ENCODE measurements at regions not wholly inside any gene's neighbourhood (a gene's known extent, or its start where the extent isn't known, plus 50 kb on each side); places are given as distances from the start of the nearest gene placed in this dataset.

DNA sequence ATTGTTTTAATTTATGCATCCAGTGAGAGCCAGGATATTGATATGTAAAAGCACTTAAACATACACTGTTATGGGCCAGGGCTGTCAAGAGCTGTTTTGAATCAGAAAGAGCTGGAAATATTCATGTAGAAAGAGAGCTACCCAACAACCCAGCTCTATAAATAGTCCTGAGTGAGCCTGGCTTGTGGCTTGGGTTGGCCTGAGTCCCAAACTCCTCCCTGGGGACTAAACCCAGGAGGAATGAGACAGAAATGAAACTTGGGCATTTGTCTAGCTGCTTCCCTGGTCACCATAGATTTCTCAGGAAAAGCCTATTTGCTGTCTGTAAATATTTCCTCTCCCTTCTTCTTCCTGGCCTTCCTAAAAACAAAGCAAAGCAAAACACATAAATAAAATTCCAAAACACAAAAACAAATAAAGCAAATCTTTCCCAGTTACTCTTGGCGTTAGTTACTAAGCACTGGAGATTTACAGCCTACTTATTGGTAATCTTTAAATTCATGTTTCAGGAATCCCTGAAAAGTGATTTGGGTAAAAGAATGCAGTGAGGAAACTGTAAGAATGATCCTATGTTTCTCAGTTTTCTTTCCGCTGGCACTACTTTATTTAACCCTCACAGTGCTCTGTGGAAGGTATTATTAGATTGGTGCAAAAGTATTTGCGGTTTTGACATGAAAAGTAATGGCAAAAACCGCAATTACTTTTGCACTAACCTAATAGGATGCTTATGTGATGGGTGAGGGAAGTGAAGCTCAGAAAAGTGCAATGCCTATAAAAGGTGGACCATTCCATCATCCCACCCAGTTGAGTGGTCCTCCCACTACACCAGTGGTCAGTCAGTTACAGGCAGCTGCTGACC lies 111.8 kb downstream of the CARTPT start:
- peak; percentile 32 for TF ChIP-seq POLR2AphosphoS5 (IDR thresholded peaks at IDR 0.05)
- TF ChIP-seq, protein P1, sequence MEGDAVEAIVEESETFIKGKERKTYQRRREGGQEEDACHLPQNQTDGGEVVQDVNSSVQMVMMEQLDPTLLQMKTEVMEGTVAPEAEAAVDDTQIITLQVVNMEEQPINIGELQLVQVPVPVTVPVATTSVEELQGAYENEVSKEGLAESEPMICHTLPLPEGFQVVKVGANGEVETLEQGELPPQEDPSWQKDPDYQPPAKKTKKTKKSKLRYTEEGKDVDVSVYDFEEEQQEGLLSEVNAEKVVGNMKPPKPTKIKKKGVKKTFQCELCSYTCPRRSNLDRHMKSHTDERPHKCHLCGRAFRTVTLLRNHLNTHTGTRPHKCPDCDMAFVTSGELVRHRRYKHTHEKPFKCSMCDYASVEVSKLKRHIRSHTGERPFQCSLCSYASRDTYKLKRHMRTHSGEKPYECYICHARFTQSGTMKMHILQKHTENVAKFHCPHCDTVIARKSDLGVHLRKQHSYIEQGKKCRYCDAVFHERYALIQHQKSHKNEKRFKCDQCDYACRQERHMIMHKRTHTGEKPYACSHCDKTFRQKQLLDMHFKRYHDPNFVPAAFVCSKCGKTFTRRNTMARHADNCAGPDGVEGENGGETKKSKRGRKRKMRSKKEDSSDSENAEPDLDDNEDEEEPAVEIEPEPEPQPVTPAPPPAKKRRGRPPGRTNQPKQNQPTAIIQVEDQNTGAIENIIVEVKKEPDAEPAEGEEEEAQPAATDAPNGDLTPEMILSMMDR (IDR thresholded peaks at IDR 0.05) = no peak
- no peak for TF ChIP-seq POLR2A (IDR thresholded peaks at IDR 0.05)
- Histone ChIP-seq H3K27ac (no peak overlapping the region), H3K4me1 (replicated peaks) (no peaks in the 10 kb centered on the region), H3K9me3 (no peaks in the 10 kb centered on the region), H3K27me3 (replicated peaks; ENCODE audit: insufficient read depth) (no peaks in the 10 kb centered on the region), H3K36me3 (no peaks in the 10 kb centered on the region), H3K4me3 (no peak overlapping the region)
- WGBS = 68% methylated on average over 4 of the region's 4 CpGs
- intact Hi-C loops (cut with DNase I) = loop anchor here (10.0 kb wide), 1 partner anchor 54 kb away; no protein-coding TSS in a partner anchor
- DNase-seq (ENCODE audit: low spot score) = peak; percentile 62

GRCh38 chr5:71832812-71833715 lies 114.0 kb downstream of the CARTPT start:
- DNase-seq (ENCODE audit: low spot score) = no peak
- no peaks in the 10 kb centered on the region for H3K9me3 ChIP-seq

DNA sequence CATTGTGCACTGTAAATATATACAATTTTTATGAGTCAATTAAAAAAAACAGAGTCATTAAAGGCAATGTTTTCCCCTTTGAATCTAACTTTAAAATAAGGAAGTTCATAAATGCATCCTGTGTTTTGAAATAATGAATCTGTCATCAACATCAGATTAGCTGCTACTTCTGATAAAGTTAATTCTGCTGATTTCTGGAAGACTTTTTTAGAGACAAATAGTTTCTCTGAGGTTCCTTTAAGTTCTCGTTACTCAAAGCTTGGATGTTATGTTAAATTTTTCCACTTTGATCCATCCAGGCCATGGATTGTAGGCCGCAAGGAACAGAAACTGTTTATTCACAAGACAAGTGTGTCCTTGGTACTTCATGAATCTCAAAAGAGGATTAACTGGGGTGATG lies 115.5 kb downstream of the CARTPT start:
- WGBS = 64% methylated on average over 2 of the region's 2 CpGs
- H3K9me3 ChIP-seq = no peaks in the 10 kb centered on the region
- DNase-seq (ENCODE audit: low spot score) = no peak
- TF ChIP-seq POLR2A (IDR thresholded peaks at IDR 0.05) = no peak
- TF ChIP-seq, protein P1 (IDR thresholded peaks at IDR 0.05) = no peak
- no peak for TF ChIP-seq POLR2AphosphoS5 (IDR thresholded peaks at IDR 0.05)
- H3K4me1 ChIP-seq (replicated peaks) = no peaks in the 10 kb centered on the region
- H3K27ac ChIP-seq = no peak overlapping the region
- H3K4me3 ChIP-seq = no peak overlapping the region
- no peaks in the 10 kb centered on the region for H3K36me3 ChIP-seq
- intact Hi-C loops (cut with DNase I) = loop anchor here (10.0 kb wide), 1 partner anchor 50 kb away; no protein-coding TSS in a partner anchor
- no peaks in the 10 kb centered on the region for H3K27me3 ChIP-seq (replicated peaks; ENCODE audit: insufficient read depth)

More at GRCh38 chr5:71832812-71833715, 114.0 kb downstream of the CARTPT start:
- Histone ChIP-seq H3K27ac (no peak overlapping the region), H3K4me3 (no peak overlapping the region), H3K36me3 (no peaks in the 10 kb centered on the region), H3K4me1 (replicated peaks) (no peaks in the 10 kb centered on the region), H3K27me3 (replicated peaks; ENCODE audit: insufficient read depth) (no peaks in the 10 kb centered on the region)
- WGBS = 94% methylated on average over 4 of the region's 4 CpGs
- TF ChIP-seq POLR2AphosphoS5 (IDR thresholded peaks at IDR 0.05) (no peak), POLR2A (IDR thresholded peaks at IDR 0.05) (no peak)
- intact Hi-C loops (cut with DNase I) = loop anchor here (10.0 kb wide), 1 partner anchor 52 kb away; no protein-coding TSS in a partner anchor

GRCh38 chr5:71836084-71836483 lies 117.0 kb downstream of the CARTPT start:
- Histone ChIP-seq H3K27ac (no peak overlapping the region), H3K27me3 (replicated peaks; ENCODE audit: insufficient read depth) (no peaks in the 10 kb centered on the region), H3K4me3 (no peak overlapping the region), H3K9me3 (no peaks in the 10 kb centered on the region), H3K36me3 (no peaks in the 10 kb centered on the region), H3K4me1 (replicated peaks) (no peaks in the 10 kb centered on the region)
- TF ChIP-seq POLR2A (IDR thresholded peaks at IDR 0.05) (no peak), POLR2AphosphoS5 (IDR thresholded peaks at IDR 0.05) (no peak)
- TF ChIP-seq, protein P1 (IDR thresholded peaks at IDR 0.05) = no peak
- intact Hi-C loops (cut with DNase I) = loop anchor here (10.0 kb wide), 1 partner anchor 49 kb away; no protein-coding TSS in a partner anchor
- DNase-seq (ENCODE audit: low spot score) = no peak

DNA sequence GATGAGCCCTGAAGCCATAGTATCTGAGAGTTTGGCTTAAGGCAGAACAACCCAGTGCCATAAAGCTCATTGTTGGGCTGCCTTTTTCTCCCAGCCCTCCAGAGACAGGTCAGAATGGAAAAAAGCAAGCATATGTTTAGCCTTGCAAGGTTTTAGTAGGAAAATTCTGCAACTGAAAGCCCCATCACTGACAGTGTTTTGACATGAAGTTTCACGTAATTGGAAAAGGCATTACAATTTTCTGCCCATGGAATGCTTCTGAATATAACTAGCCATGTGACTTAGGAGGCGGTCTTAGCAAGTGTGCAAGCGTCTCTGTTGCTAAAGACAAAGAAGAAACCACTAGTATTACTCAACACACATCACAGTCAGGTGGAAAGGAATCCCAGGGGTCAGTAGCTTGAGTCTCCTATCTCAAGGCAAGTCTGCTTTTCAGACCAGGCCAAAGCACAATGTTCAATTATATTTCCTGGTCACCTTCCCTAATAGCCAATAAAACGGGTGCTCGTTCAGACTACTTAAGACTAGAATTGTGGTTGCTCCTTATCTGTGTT lies 117.6 kb downstream of the CARTPT start:
- no peak overlapping the region for H3K27ac ChIP-seq
- no peaks in the 10 kb centered on the region for H3K4me1 ChIP-seq (replicated peaks)
- intact Hi-C loops (cut with DNase I) = loop anchor here (10.0 kb wide), 1 partner anchor 48 kb away; no protein-coding TSS in a partner anchor
- no peaks in the 10 kb centered on the region for H3K9me3 ChIP-seq
- no peak for TF ChIP-seq POLR2A (IDR thresholded peaks at IDR 0.05)
- TF ChIP-seq, protein P1 (IDR thresholded peaks at IDR 0.05) = no peak
- no peak for TF ChIP-seq POLR2AphosphoS5 (IDR thresholded peaks at IDR 0.05)
- no peak for DNase-seq (ENCODE audit: low spot score)
- H3K36me3 ChIP-seq = no peaks in the 10 kb centered on the region
- no peak overlapping the region for H3K4me3 ChIP-seq
- H3K27me3 ChIP-seq (replicated peaks; ENCODE audit: insufficient read depth) = no peaks in the 10 kb centered on the region
- WGBS = 90% methylated on average over 5 of the region's 5 CpGs
